Colonic mucosa (tissue), 4 donors: ENCODE measurements at regions not wholly inside any gene's neighbourhood (a gene's known extent, or its start where the extent isn't known, plus 50 kb on each side); places are given as distances from the start of the nearest gene placed in this dataset.

ENCODE experiments used
- DNase-seq: peaks from one replicate; pipeline ENCODE4 v3.0.0-alpha.2; 2020
- H3K27ac ChIP-seq: fragments of 200-600 bp; one replicate; pipeline ENCODE4 v1.8.0; 2021
- H3K27me3 ChIP-seq: fragments of 200-600 bp; one replicate; pipeline ENCODE4 v1.8.0; 2021
- H3K36me3 ChIP-seq: fragments of 200-600 bp; one replicate; pipeline ENCODE4 v1.8.0; 2021
- H3K4me1 ChIP-seq: fragments of 200-600 bp; one replicate; pipeline ENCODE4 v1.8.0; 2021; ENCODE audit warnings: mild to moderate bottlenecking
- H3K4me3 ChIP-seq: fragments of 200-600 bp; one replicate; pipeline ENCODE4 v1.8.0; 2021
- H3K9ac ChIP-seq, 2 donors: one replicate each; pipeline ENCODE4 v1.7.0; 2013; ENCODE audit warnings: control low read depth in 2 of 2, low read depth in 2 of 2, low read length in 2 of 2
- H3K9me3 ChIP-seq: fragments of 200-600 bp; one replicate; pipeline ENCODE4 v1.8.0; 2021
- intact Hi-C: fragments of 100-400 bp; cut with DNase I; formaldehyde crosslinking; loops from one replicate; pipeline ENCODE4 v1.14.1; 2022
- TF ChIP-seq, protein P1 (sequence below): fragments of 200-600 bp; IDR thresholded peaks from one replicate; pipeline ENCODE4 v1.8.0; 2022; ENCODE audit warnings: antibody characterized with exemption, mild to moderate bottlenecking
- donor health status: healthy.
- donor health status: DM: no; HTN: no; CAD: no.
- donor health status: DM: no; HTN: no; CAD: no.

DNA sequence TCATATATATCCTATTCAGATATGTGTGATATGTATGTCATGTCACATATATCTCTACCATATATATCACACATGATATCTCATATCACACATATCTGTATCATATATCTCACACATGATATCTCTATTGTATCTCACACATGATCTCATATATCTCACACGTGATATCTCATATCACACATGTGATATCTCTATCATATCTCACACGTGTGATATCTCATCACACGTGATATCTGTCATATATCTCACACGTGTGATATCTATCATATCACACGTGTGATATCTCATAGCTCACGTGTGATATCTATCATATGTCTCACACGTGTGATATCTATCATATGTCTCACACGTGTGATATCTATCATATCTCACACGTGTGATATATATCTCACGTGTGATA is 240.7 kb downstream of the MAP2K4 start:
- H3K36me3 ChIP-seq = no peaks in the 10 kb centered on the region
- no peak overlapping the region for H3K9ac ChIP-seq
- intact Hi-C loops = no loop called here
- DNase-seq = no peak
- H3K27me3 ChIP-seq = no peaks in the 10 kb centered on the region
- H3K4me3 ChIP-seq = no peak overlapping the region
- no peaks in the 10 kb centered on the region for H3K9me3 ChIP-seq
- TF ChIP-seq, protein P1, sequence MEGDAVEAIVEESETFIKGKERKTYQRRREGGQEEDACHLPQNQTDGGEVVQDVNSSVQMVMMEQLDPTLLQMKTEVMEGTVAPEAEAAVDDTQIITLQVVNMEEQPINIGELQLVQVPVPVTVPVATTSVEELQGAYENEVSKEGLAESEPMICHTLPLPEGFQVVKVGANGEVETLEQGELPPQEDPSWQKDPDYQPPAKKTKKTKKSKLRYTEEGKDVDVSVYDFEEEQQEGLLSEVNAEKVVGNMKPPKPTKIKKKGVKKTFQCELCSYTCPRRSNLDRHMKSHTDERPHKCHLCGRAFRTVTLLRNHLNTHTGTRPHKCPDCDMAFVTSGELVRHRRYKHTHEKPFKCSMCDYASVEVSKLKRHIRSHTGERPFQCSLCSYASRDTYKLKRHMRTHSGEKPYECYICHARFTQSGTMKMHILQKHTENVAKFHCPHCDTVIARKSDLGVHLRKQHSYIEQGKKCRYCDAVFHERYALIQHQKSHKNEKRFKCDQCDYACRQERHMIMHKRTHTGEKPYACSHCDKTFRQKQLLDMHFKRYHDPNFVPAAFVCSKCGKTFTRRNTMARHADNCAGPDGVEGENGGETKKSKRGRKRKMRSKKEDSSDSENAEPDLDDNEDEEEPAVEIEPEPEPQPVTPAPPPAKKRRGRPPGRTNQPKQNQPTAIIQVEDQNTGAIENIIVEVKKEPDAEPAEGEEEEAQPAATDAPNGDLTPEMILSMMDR = no peak
- H3K27ac ChIP-seq = no peak overlapping the region
- no peaks in the 10 kb centered on the region for H3K4me1 ChIP-seq

DNA sequence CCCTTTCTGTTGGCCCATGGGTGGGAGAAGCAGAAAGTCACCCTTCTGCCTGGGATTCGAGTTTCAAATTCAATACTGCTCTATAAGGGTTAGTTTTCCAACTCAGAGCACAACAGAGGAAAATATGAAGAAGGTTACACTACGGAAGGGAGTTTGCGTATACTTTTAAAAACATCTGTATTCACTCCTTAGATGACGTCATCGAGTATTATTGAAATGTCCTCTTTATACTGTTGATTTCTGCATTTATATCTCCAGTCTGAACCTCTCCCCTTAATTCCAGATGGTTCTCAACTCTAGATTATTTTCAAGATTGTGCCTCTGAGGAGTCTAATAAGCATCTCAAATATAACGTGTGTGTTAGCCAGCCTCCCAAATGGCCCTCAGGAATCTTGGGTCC is 249.1 kb downstream of the MAP2K4 start:
- Histone ChIP-seq H3K9me3 (no peaks in the 10 kb centered on the region), H3K36me3 (no peaks in the 10 kb centered on the region), H3K9ac (no peak overlapping the region), H3K4me1 (no peaks in the 10 kb centered on the region), H3K4me3 (no peak overlapping the region), H3K27ac (no peak overlapping the region), H3K27me3 (no peaks in the 10 kb centered on the region)
- TF ChIP-seq, protein P1 = no peak
- DNase-seq = no peak
- intact Hi-C loops = no loop called here

DNA sequence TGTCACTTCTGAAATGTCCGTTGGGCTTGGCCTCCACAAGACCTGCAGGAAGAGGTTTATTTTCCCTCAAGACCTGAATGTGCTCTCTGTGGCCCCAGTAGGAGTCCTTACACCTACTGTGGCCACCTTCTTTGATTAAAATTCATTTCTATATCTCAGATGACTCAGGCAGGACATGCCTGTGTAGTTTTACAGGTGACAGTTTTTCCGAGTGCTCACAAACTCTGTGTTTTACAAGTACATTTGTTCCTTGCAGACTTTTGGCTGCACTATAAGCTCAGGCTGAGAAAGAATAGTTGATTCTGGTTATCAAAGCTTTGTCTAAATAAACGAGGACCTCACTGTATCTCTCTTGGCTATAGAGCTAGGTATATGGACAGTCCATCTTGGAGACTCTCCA is 257.1 kb downstream of the MAP2K4 start:
- Histone ChIP-seq H3K4me3 (no peak overlapping the region), H3K9me3 (no peaks in the 10 kb centered on the region), H3K36me3 (no peaks in the 10 kb centered on the region), H3K27ac (no peak overlapping the region), H3K4me1 (no peaks in the 10 kb centered on the region), H3K9ac (no peak overlapping the region), H3K27me3 (no peaks in the 10 kb centered on the region)
- intact Hi-C loops = no loop called here
- TF ChIP-seq, protein P1 = no peak
- DNase-seq = no peak

DNA sequence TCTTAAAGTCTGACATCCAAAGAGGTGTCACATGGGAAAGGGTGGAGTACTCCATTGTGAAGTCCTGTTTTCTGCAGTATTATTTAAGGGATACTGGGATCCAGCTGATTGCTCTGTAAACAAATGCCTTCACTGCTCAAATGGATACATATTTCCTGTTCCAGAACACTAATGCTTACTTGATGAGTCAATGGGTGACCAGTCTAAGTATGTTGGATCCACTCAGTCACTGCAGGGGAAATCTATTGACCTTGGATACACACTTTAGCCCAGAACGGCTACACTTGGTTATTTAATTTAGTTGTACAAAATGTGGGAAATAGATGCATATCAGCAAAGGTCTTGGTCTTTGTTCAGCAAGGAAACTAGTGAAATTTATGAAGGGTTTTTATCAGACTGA is 261.4 kb downstream of the MAP2K4 start:
- intact Hi-C loops = no loop called here
- H3K9me3 ChIP-seq = no peaks in the 10 kb centered on the region
- TF ChIP-seq, protein P1 = no peak
- no peak overlapping the region for H3K4me3 ChIP-seq
- no peaks in the 10 kb centered on the region for H3K4me1 ChIP-seq
- no peak overlapping the region for H3K9ac ChIP-seq
- H3K27me3 ChIP-seq = no peaks in the 10 kb centered on the region
- H3K27ac ChIP-seq = no peak overlapping the region
- no peak for DNase-seq
- no peaks in the 10 kb centered on the region for H3K36me3 ChIP-seq

DNA sequence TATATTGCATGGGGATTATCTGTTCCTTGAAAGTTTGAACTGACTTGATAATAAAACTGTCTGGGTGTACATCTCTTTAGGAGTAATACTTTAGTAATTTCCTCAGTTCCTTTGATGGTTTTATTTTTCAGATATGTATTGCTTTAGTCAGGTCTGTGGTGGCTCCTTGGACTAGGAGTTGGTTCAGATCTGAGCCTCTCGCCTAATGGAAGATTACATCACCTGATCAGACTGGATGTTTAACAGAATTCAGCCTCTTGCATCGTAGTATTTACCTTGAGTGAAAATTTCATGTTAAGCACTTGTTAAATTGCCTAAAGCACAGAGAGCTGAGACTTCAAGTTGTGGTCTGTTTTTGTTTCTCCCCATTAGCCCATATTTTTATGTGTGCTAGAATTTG is 267.3 kb downstream of the MAP2K4 start:
- Histone ChIP-seq H3K9me3 (no peaks in the 10 kb centered on the region), H3K4me1 (no peaks in the 10 kb centered on the region), H3K36me3 (no peaks in the 10 kb centered on the region), H3K4me3 (no peak overlapping the region), H3K27ac (no peak overlapping the region), H3K9ac (no peak overlapping the region), H3K27me3 (no peaks in the 10 kb centered on the region)
- DNase-seq = no peak
- TF ChIP-seq, protein P1 = no peak
- intact Hi-C loops = no loop called here

DNA sequence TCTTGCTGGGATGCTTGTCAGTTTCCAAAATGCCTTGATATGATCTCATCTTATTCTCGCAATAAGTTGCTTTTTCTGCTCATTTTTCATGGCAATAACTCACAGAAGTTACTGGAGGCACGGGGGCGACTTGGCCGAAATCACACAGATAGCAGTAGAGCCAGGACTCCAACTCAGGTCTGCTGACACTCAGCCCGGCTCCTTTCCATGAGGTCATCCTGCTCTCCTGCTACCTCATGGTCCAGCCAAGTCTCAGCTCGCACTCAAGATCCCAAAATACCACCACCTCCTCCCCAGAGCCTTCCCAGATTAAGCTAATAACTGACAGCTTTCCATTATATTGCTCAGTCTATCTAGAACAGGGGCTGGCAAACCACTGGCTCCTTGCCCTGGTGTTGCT is 269.5 kb downstream of the MAP2K4 start:
- H3K27me3 ChIP-seq = no peaks in the 10 kb centered on the region

More for the DNA sequence above, 269.5 kb downstream of the MAP2K4 start:
- Histone ChIP-seq H3K9ac (no peak overlapping the region), H3K4me3 (no peak overlapping the region), H3K27ac (no peak overlapping the region), H3K4me1 (no peaks in the 10 kb centered on the region), H3K9me3 (no peaks in the 10 kb centered on the region), H3K36me3 (no peaks in the 10 kb centered on the region)
- TF ChIP-seq, protein P1 = no peak
- intact Hi-C loops = no loop called here
- DNase-seq = no peak
